ENCODE measurements at regions not wholly inside any gene's neighbourhood (a gene's known extent, or its start where the extent isn't known, plus 50 kb on each side); places are given as distances from the start of the nearest gene placed in this dataset.

DNA sequence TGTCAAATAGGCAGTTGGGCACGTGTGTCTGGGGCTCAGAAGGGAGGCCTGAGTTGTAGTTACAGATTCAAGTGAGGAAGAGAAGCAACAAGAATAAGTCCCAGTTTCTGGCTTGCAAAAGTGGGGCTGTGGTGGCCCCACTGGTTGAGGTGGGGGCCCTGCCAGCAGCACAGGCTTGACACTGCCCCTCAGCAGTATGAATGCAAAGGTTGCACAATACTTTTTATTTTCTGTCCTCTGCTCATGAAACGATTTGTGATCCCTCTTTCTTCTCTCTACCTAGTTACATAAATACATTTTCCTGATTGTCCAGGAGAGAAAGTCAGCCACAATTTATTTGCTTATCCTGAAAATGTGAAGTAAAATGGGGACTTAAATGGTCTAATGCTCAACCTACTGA is 577.8 kb downstream of the AACS start (continued):
- TF ChIP-seq CHD7 (IDR thresholded peaks at IDR 0.05; ENCODE audit: insufficient replicate concordance, low read length) (no peak), SP2 (IDR thresholded peaks at IDR 0.05; ENCODE audit: low read length) (no peak), SP1 (IDR thresholded peaks at IDR 0.05; ENCODE audit: low read depth, low read length) (no peak)
